ENCODE measurements at regions not wholly inside any gene's neighbourhood (a gene's known extent, or its start where the extent isn't known, plus 50 kb on each side); places are given as distances from the start of the nearest gene placed in this dataset.

DNA sequence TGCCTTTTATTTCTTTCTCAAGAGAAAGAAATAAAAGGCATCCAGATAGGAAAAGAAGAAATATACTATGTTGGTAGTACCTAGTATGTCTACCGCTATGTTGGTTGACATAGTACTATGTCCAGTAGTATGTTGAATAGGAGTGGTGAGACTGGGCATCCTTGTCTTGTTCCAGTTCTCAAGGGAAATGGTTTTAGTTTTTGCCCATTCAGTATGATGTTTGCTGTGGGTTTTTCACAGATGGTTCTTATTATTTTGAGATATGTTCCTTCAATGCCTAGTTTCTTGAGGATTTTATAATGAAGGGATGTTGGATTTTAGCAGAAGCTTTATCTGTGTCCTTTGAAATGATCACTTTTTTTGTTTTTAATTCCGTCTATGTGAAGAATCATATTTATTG lies 53.0 kb upstream of the CSNK1A1L start:
- TF ChIP-seq, protein P1, sequence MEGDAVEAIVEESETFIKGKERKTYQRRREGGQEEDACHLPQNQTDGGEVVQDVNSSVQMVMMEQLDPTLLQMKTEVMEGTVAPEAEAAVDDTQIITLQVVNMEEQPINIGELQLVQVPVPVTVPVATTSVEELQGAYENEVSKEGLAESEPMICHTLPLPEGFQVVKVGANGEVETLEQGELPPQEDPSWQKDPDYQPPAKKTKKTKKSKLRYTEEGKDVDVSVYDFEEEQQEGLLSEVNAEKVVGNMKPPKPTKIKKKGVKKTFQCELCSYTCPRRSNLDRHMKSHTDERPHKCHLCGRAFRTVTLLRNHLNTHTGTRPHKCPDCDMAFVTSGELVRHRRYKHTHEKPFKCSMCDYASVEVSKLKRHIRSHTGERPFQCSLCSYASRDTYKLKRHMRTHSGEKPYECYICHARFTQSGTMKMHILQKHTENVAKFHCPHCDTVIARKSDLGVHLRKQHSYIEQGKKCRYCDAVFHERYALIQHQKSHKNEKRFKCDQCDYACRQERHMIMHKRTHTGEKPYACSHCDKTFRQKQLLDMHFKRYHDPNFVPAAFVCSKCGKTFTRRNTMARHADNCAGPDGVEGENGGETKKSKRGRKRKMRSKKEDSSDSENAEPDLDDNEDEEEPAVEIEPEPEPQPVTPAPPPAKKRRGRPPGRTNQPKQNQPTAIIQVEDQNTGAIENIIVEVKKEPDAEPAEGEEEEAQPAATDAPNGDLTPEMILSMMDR (IDR thresholded peaks at IDR 0.05; ENCODE audit: low read depth, low read length) = no peak
- no peak for TF ChIP-seq MYC (IDR thresholded peaks at IDR 0.05; ENCODE audit: low read depth, low read length)
- no peak for TF ChIP-seq POLR2A (IDR thresholded peaks at IDR 0.05; ENCODE audit: extremely low read depth, insufficient read length)
- TF ChIP-seq, protein P2, sequence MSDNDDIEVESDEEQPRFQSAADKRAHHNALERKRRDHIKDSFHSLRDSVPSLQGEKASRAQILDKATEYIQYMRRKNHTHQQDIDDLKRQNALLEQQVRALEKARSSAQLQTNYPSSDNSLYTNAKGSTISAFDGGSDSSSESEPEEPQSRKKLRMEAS (IDR thresholded peaks at IDR 0.05; ENCODE audit: low read depth, low read length) = no peak

Data from NB4 (cell line).